SKM-1 (cell line): ENCODE measurements at regions not wholly inside any gene's neighbourhood (a gene's known extent, or its start where the extent isn't known, plus 50 kb on each side); places are given as distances from the start of the nearest gene placed in this dataset.
"Not testable (repeated sequence)": the region's sequence is repeated elsewhere in the genome, so short reads cannot be mapped to it uniquely, and the experiment has no call there.

Experiments
- DNase-seq: peaks from one replicate; lab custom pipeline; 2025; ENCODE audit not compliant: unreplicated experiment; lab: John Stamatoyannopoulos, UW

GRCh38 chr11:80727315-80727714 is 1286.5 kb upstream of the TENM4 start:
- no peak for DNase-seq

GRCh38 chr11:80726236-80726635 is 1285.4 kb upstream of the TENM4 start:
- no peak for DNase-seq

- DNase-seq = no peak
These were observed 1283.5 kb upstream of the TENM4 start for GRCh38 chr11:80724366-80724765.

GRCh38 chr11:80722629-80723028 is 1281.8 kb upstream of the TENM4 start:
- no peak for DNase-seq

- DNase-seq = no peak
These were observed 1279.5 kb upstream of the TENM4 start for GRCh38 chr11:80720295-80720694.

- no peak for DNase-seq
These were observed 1278.4 kb upstream of the TENM4 start for GRCh38 chr11:80719292-80719646.

- no peak for DNase-seq
These were observed 1277.9 kb upstream of the TENM4 start for GRCh38 chr11:80718611-80719291.

- DNase-seq = no peak
These were observed 1261.4 kb upstream of the TENM4 start for GRCh38 chr11:80702264-80702663.

- no peak for DNase-seq
These were observed 1259.6 kb upstream of the TENM4 start for GRCh38 chr11:80700386-80700785.

- not testable (repeated sequence) for DNase-seq
These were observed 1258.8 kb upstream of the TENM4 start for GRCh38 chr11:80699406-80700177.

- DNase-seq = no peak
These were observed 1257.8 kb upstream of the TENM4 start for GRCh38 chr11:80698637-80699036.

- DNase-seq = no peak
These were observed 1253.6 kb upstream of the TENM4 start for GRCh38 chr11:80694385-80694784.

- DNase-seq = no peak
These were observed 1247.1 kb upstream of the TENM4 start for GRCh38 chr11:80687941-80688340.

GRCh38 chr11:80686889-80687288 is 1246.1 kb upstream of the TENM4 start:
- no peak for DNase-seq

GRCh38 chr11:80673566-80673965 is 1232.7 kb upstream of the TENM4 start:
- DNase-seq = no peak

GRCh38 chr11:80669620-80670019 is 1228.8 kb upstream of the TENM4 start:
- no peak for DNase-seq

- DNase-seq = no peak
These were observed 1227.2 kb upstream of the TENM4 start for GRCh38 chr11:80668039-80668438.

GRCh38 chr11:80655834-80656233 is 1215.0 kb upstream of the TENM4 start:
- DNase-seq = no peak

- DNase-seq = no peak
These were observed 1210.1 kb upstream of the TENM4 start for GRCh38 chr11:80650966-80651365.

GRCh38 chr11:80649186-80649585 is 1208.4 kb upstream of the TENM4 start:
- no peak for DNase-seq

- no peak for DNase-seq
These were observed 1197.5 kb upstream of the TENM4 start for GRCh38 chr11:80638296-80638695.

- no peak for DNase-seq
These were observed 1196.7 kb upstream of the TENM4 start for GRCh38 chr11:80637571-80637970.

GRCh38 chr11:80636999-80637398 is 1196.2 kb upstream of the TENM4 start:
- no peak for DNase-seq
